Hepatocyte (in vitro differentiated cells): ENCODE measurements at regions not wholly inside any gene's neighbourhood (a gene's known extent, or its start where the extent isn't known, plus 50 kb on each side); places are given as distances from the start of the nearest gene placed in this dataset.

ENCODE experiments used
- EZH2 ChIP-seq: fragments of 200-600 bp; sonication (generic); IDR thresholded peaks from 2 replicates; pipeline ENCODE4 v1.6.1; 2016; ENCODE audit warnings: antibody characterized with exemption, mild to moderate bottlenecking, borderline replicate concordance
- EZH2phosphoT487 ChIP-seq: fragments of 200-600 bp; sonication (generic); IDR thresholded peaks from one replicate; pipeline ENCODE4 v1.6.1; 2018; ENCODE audit warnings: antibody characterized with exemption, mild to moderate bottlenecking, low read depth, moderate library complexity; ENCODE audit not compliant: unreplicated experiment, severe bottlenecking
- TF ChIP-seq, protein P1 (sequence below): fragments of 200-600 bp; sonication (generic); IDR thresholded peaks from 2 replicates; pipeline ENCODE4 v1.5.1; 2016; ENCODE audit warnings: antibody characterized with exemption, mild to moderate bottlenecking; ENCODE audit not compliant: poor library complexity

DNA sequence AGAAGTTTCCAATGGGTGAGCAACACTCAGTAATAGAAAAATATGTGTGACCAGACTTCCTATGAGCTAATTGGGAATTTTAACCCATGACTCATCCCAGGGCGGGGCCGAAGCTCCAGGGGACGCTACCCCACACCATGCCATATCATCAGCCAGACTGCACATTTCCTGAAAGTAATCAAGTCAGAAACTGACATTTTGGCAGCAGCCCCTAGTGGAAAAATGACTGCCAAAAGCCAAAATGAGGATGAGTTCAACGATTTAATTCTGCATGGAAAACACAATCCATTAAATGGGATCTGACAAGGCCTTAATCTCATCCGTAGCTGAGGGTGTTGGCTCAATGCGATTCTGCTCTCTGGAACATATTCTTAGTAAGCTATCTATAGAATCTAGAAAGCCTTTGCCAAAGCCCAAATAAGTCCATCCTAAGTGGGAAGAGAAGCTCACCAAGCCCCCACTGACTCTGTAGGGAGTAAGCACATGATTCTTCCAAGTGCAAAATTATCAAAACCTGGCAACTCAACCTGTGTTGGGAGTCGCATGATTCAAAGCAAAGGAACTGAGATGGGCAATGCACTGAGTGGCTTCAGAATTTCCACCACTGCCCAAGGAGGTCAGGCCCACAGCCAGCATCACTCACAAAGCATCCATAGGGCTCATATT lies 93.1 kb upstream of the PDE1C start:
- no peak for TF ChIP-seq EZH2
- TF ChIP-seq, protein P1, sequence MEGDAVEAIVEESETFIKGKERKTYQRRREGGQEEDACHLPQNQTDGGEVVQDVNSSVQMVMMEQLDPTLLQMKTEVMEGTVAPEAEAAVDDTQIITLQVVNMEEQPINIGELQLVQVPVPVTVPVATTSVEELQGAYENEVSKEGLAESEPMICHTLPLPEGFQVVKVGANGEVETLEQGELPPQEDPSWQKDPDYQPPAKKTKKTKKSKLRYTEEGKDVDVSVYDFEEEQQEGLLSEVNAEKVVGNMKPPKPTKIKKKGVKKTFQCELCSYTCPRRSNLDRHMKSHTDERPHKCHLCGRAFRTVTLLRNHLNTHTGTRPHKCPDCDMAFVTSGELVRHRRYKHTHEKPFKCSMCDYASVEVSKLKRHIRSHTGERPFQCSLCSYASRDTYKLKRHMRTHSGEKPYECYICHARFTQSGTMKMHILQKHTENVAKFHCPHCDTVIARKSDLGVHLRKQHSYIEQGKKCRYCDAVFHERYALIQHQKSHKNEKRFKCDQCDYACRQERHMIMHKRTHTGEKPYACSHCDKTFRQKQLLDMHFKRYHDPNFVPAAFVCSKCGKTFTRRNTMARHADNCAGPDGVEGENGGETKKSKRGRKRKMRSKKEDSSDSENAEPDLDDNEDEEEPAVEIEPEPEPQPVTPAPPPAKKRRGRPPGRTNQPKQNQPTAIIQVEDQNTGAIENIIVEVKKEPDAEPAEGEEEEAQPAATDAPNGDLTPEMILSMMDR = no peak
- TF ChIP-seq EZH2phosphoT487 = no peak
